Karpas-422 (cell line): ENCODE measurements at regions not wholly inside any gene's neighbourhood (a gene's known extent, or its start where the extent isn't known, plus 50 kb on each side); places are given as distances from the start of the nearest gene placed in this dataset.

Source experiments
- DNase-seq: peaks from one replicate; pipeline ENCODE4 v3.0.0-alpha.2; 2015
- H2AFZ ChIP-seq: fragments of 200-600 bp; sonication (generic); 2 replicates; pipeline ENCODE4 v1.6.1; 2014; ENCODE audit warnings: antibody characterized with exemption, low read length, mixed read lengths
- H3K27ac ChIP-seq: fragments of 200-600 bp; sonication (generic); 2 replicates; pipeline ENCODE4 v1.5.1; 2014; ENCODE audit warnings: mild to moderate bottlenecking, low read length, moderate library complexity
- H3K27me3 ChIP-seq: fragments of 200-600 bp; sonication (generic); 2 replicates; pipeline ENCODE4 v1.6.1; 2014; ENCODE audit warnings: low read length, mixed read lengths
- H3K36me3 ChIP-seq: fragments of 200-600 bp; sonication (generic); 2 replicates; pipeline ENCODE4 v1.6.1; 2014; ENCODE audit warnings: low read length, mixed read lengths; ENCODE audit not compliant: insufficient read depth
- H3K4me1 ChIP-seq: fragments of 200-600 bp; sonication (generic); 2 replicates; pipeline ENCODE4 v1.6.1; 2014; ENCODE audit warnings: mild to moderate bottlenecking, low read length, mixed read lengths
- H3K4me2 ChIP-seq: fragments of 200-600 bp; sonication (generic); 2 replicates; pipeline ENCODE4 v1.6.1; 2014; ENCODE audit warnings: low read length, low read depth, mild to moderate bottlenecking; ENCODE audit not compliant: poor library complexity, severe bottlenecking
- H3K4me3 ChIP-seq: fragments of 200-600 bp; sonication (generic); 2 replicates; pipeline ENCODE4 v1.5.1; 2014; ENCODE audit warnings: mild to moderate bottlenecking, antibody characterized with exemption, low read length, mixed read lengths
- H3K79me2 ChIP-seq: fragments of 200-600 bp; sonication (generic); 2 replicates; pipeline ENCODE4 v1.6.1; 2014; ENCODE audit warnings: mild to moderate bottlenecking, low read length, mixed read lengths
- H3K9ac ChIP-seq: fragments of 200-600 bp; sonication (generic); 2 replicates; pipeline ENCODE4 v1.6.0; 2014; ENCODE audit warnings: low read length
- H3K9me2 ChIP-seq: fragments of 200-600 bp; sonication (generic), shearing (Covaris generic); replicated peaks from 2 replicates; pipeline ENCODE4 v1.6.0; 2014; ENCODE audit warnings: mild to moderate bottlenecking, low read length, moderate library complexity; ENCODE audit not compliant: insufficient read depth
- H3K9me3 ChIP-seq: fragments of 300-700, 200-600 bp; sonication (generic); 2 replicates; pipeline ENCODE4 v1.6.1; 2014; ENCODE audit warnings: low read length, mixed read lengths
- H4K20me1 ChIP-seq: fragments of 200-600 bp; sonication (generic); 2 replicates; pipeline ENCODE4 v1.6.1; 2014; ENCODE audit warnings: mild to moderate bottlenecking, antibody characterized with exemption, low read length, low read depth; ENCODE audit not compliant: insufficient read depth

DNA sequence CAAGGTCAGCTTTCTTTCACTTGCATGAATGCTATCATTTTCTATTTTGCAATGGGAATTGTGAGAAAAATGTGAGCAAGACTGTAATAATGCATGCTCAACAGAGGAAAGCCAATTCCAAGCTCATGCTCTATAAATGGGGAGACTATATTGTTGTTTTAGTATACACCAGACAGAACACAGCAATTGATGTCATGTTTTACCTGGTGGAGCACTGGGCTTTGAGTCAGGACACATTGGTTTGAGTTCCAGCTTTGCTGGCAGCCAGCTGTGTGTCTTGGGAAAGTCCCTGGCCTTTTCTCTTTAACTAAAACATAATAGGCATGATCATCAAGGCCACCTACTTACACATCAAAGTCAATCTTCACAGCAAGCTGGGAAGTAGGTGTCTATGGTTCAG is 83.3 kb downstream of the FOXA2 start:
- Histone ChIP-seq H3K36me3 (no peaks in the 10 kb centered on the region), H3K4me3 (no peak overlapping the region), H3K9me3 (no peaks in the 10 kb centered on the region), H3K4me1 (no peaks in the 10 kb centered on the region), H3K9me2 (no peaks in the 10 kb centered on the region), H4K20me1 (no peaks in the 10 kb centered on the region), H3K79me2 (no peaks in the 10 kb centered on the region), H2AFZ (no peak overlapping the region), H3K27ac (no peak overlapping the region), H3K9ac (no peak overlapping the region), H3K27me3 (no peaks in the 10 kb centered on the region), H3K4me2 (no peak overlapping the region)
- no peak for DNase-seq

DNA sequence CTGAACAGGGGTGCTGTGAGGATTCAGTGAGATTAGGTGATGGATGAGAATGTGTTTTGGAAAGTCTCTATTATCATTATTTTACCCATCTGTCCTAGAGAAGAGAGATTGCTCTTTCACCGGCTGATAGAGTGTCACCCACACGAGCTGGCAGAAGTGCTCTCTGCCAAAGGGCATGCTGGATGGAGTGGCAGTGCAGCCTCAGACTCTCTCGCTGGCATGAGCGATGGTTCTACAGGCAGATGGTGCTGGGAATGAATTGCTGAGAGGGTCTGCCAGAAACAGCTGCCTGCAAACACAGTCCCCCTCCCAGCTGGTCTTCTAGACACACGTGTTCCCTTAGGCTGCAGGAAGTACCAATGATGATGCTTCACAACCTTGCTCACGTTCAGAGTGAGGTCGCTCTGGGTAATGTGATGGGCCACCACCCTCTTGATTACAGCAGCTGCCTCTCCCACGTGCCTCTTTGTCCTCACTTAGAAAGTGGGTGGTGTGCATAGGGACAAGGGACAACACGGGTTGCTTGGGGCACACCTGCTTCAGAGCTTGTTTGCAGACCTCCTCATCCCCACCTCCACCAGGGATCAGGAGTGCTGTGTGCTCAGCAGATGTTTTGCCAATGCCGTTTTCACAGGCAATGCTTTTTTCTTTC is 84.7 kb downstream of the FOXA2 start:
- H3K36me3 ChIP-seq: no peaks in the 10 kb centered on the region
- no peaks in the 10 kb centered on the region for H3K79me2 ChIP-seq
- no peaks in the 10 kb centered on the region for H3K4me1 ChIP-seq
- no peaks in the 10 kb centered on the region for H3K27me3 ChIP-seq
- no peak overlapping the region for H3K27ac ChIP-seq
- no peaks in the 10 kb centered on the region for H3K9me2 ChIP-seq
- no peak for DNase-seq
- no peak overlapping the region for H2AFZ ChIP-seq
- no peaks in the 10 kb centered on the region for H3K9me3 ChIP-seq
- H4K20me1 ChIP-seq: no peaks in the 10 kb centered on the region
- no peak overlapping the region for H3K9ac ChIP-seq
- H3K4me2 ChIP-seq: no peak overlapping the region
- H3K4me3 ChIP-seq: no peak overlapping the region

DNA sequence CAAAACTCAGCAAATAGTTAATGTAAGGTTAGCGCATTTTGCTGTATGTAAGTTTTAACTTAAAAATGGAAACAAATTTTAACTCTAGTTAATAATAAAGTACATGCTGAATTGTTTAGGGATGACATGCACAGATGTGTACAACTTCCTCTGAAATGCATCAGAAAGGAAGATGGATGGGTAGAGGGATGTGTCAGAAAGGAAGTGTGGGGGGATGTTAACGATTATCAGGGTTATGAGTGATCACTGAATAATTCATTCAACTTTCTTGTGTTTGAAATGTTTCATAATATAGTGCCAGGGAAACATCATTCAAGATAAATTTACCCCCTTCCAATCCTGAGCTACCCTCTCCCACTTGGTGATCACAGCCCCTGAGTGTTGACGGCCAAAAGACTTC is 87.6 kb downstream of the FOXA2 start:
- Histone ChIP-seq H2AFZ (no peak overlapping the region), H3K79me2 (no peaks in the 10 kb centered on the region), H4K20me1 (no peaks in the 10 kb centered on the region)

DNA sequence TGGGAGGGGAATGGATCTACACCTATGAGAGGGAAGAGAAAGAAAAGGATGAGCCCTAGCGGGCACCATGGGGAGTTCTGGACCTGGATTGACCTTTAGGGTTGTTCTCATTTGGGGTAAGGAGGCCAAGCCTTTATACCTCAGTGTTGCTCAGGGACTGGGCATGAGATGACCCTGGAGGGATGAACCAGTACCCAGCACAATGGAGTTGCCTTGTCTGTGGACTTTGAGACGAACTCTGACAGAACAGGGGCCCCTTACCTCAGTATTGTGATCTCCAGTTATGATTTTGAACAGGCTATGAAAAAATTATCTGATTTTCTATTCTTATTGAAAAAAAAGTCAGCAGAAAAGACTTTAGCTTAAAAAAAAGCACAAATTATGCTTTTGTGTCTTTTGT is 88.6 kb downstream of the FOXA2 start:
- Histone ChIP-seq H3K4me3 (no peak overlapping the region), H3K27me3 (no peaks in the 10 kb centered on the region), H2AFZ (no peak overlapping the region), H3K36me3 (no peaks in the 10 kb centered on the region), H3K4me1 (no peaks in the 10 kb centered on the region), H3K9me2 (no peaks in the 10 kb centered on the region), H4K20me1 (no peaks in the 10 kb centered on the region), H3K4me2 (no peak overlapping the region), H3K27ac (no peak overlapping the region), H3K9ac (no peak overlapping the region), H3K9me3 (no peaks in the 10 kb centered on the region), H3K79me2 (no peaks in the 10 kb centered on the region)
- DNase-seq: no peak

More for the DNA sequence above, 87.6 kb downstream of the FOXA2 start:
- no peak overlapping the region for H3K4me2 ChIP-seq
- no peaks in the 10 kb centered on the region for H3K36me3 ChIP-seq
- no peak overlapping the region for H3K27ac ChIP-seq
- H3K9me3 ChIP-seq: no peaks in the 10 kb centered on the region
- H3K4me3 ChIP-seq: no peak overlapping the region
- no peaks in the 10 kb centered on the region for H3K4me1 ChIP-seq
- no peak overlapping the region for H3K9ac ChIP-seq
- H3K27me3 ChIP-seq: no peaks in the 10 kb centered on the region
- DNase-seq: no peak
- H3K9me2 ChIP-seq: no peaks in the 10 kb centered on the region

DNA sequence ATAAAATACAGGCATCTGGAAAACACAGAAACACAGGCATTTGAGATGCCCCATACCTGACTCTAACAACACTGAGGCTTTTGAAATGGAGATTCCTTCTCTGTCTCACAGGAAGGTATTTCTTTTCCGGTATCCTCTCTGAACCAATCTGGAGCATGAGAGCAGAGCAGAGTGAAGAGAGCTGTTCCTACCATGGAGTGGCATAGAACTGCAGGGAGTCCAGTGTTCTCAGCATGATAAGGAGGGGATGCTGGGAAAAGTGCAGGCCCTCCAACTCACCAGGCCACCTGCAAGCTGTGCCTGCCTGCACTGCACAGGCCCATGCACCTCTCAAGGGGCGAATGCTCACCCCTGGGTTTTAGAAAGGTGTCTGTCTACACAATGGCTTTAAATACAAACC is 89.2 kb downstream of the FOXA2 start:
- Histone ChIP-seq H3K27ac (no peak overlapping the region), H4K20me1 (no peaks in the 10 kb centered on the region), H3K9me2 (no peaks in the 10 kb centered on the region), H3K4me1 (no peaks in the 10 kb centered on the region), H3K4me3 (no peak overlapping the region), H3K4me2 (no peak overlapping the region), H3K9me3 (no peaks in the 10 kb centered on the region), H3K36me3 (no peaks in the 10 kb centered on the region), H2AFZ (no peak overlapping the region), H3K27me3 (no peaks in the 10 kb centered on the region), H3K79me2 (no peaks in the 10 kb centered on the region), H3K9ac (no peak overlapping the region)
- no peak for DNase-seq

DNA sequence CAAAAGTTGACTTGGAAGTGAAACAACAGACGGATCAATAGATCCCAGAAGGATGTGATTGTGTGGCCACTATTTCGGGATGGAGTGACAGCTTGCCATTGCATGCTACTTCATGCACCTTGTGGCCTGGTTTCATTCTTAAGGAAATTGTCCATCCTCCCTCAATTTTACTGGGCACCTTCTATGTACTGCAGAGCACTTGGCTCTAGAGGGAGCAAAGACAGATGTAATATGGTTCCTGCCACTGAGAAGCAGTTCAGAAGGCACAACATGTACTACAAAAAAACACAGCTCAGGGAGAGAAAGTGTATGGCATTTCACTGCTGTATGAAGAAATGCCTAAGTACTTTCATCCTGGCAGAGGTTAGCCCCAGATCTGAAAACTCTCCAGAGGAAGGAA is 91.9 kb downstream of the FOXA2 start:
- no peaks in the 10 kb centered on the region for H3K4me1 ChIP-seq
- no peak overlapping the region for H2AFZ ChIP-seq
- no peaks in the 10 kb centered on the region for H4K20me1 ChIP-seq
- no peaks in the 10 kb centered on the region for H3K27me3 ChIP-seq
- H3K9me2 ChIP-seq: no peaks in the 10 kb centered on the region
- no peak overlapping the region for H3K9ac ChIP-seq
- no peak overlapping the region for H3K27ac ChIP-seq
- no peaks in the 10 kb centered on the region for H3K9me3 ChIP-seq
- no peak for DNase-seq
- no peaks in the 10 kb centered on the region for H3K79me2 ChIP-seq
- H3K4me3 ChIP-seq: no peak overlapping the region
- no peak overlapping the region for H3K4me2 ChIP-seq
- no peaks in the 10 kb centered on the region for H3K36me3 ChIP-seq

DNA sequence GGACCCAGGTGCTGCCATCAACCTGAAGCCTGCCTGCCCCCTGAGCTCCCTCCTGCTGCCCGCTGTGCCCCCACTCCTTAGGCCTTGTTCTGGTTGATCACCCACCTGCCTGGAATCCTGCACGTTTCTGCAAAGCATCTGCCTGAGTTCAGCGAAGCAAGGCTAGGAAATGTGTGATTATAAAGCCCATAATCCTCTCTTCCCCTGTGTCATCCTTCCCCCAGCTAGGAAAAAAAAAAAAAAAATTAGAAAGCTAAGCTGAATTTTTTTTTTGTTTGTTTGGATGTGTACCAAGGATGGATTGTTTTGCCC is 93.2 kb downstream of the FOXA2 start:
- no peak overlapping the region for H3K27ac ChIP-seq
- no peaks in the 10 kb centered on the region for H3K9me2 ChIP-seq
- no peak for DNase-seq
- no peaks in the 10 kb centered on the region for H3K36me3 ChIP-seq
- H2AFZ ChIP-seq: no peak overlapping the region
- no peaks in the 10 kb centered on the region for H3K27me3 ChIP-seq
- H3K4me1 ChIP-seq: no peaks in the 10 kb centered on the region
- H3K4me3 ChIP-seq: no peak overlapping the region
- no peak overlapping the region for H3K9ac ChIP-seq
- no peaks in the 10 kb centered on the region for H3K9me3 ChIP-seq
- H3K79me2 ChIP-seq: no peaks in the 10 kb centered on the region
- no peak overlapping the region for H3K4me2 ChIP-seq
- no peaks in the 10 kb centered on the region for H4K20me1 ChIP-seq

DNA sequence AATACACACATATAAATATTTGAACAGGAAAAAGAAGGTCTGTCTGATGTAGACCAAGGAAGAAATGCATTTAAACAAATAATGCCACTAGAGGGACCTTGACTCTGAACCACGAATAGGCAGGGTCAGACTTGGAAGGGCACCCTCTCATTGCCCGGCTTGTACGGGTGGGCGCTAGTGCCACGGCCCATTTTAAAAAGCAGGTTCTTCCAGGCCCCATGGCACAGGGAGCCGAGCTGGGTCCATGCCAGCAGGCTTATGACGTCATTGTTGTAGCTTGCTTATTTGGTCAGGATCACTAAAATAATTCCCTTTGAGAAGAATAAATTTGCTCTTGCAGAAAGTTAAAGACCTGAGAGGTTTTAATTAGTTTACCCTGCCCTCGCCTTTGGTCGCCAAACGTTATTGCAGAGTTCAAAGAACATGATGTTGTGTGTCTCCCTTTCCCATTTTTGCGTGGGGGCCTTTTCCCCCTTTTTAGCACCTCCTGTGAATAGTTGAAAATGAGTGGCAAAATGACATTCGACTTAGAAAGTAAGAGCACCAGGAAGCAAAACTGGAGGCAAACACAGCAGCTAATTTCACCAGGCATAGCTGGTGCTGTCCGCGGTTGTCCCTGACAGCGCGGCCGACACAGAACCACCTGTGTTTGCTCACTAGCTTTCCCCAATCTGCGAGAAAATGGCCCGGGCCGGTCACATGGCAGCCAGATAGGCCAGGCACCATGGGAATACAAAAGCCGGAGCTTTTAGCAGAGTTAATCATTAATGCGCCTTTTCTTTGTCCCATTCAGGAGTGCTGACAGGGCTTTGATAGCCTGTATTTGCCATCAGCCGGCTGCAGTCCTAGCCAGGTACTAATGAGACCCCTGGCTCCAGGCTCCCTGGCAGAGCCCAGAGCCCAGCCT is 93.8 kb downstream of the FOXA2 start:
- Histone ChIP-seq H3K27ac (no peak overlapping the region), H3K9me3 (no peaks in the 10 kb centered on the region), H3K4me2 (no peak overlapping the region), H3K27me3 (no peaks in the 10 kb centered on the region), H3K9me2 (no peaks in the 10 kb centered on the region), H3K9ac (no peak overlapping the region), H3K4me3 (no peak overlapping the region), H3K4me1 (no peaks in the 10 kb centered on the region), H3K79me2 (no peaks in the 10 kb centered on the region), H4K20me1 (no peaks in the 10 kb centered on the region), H2AFZ (no peak overlapping the region), H3K36me3 (no peaks in the 10 kb centered on the region)
- no peak for DNase-seq
